ENCODE measurements at regions not wholly inside any gene's neighbourhood (a gene's known extent, or its start where the extent isn't known, plus 50 kb on each side); places are given as distances from the start of the nearest gene placed in this dataset.
"Not testable (repeated sequence)": the region's sequence is repeated elsewhere in the genome, so short reads cannot be mapped to it uniquely, and the experiment has no call there.

DNA sequence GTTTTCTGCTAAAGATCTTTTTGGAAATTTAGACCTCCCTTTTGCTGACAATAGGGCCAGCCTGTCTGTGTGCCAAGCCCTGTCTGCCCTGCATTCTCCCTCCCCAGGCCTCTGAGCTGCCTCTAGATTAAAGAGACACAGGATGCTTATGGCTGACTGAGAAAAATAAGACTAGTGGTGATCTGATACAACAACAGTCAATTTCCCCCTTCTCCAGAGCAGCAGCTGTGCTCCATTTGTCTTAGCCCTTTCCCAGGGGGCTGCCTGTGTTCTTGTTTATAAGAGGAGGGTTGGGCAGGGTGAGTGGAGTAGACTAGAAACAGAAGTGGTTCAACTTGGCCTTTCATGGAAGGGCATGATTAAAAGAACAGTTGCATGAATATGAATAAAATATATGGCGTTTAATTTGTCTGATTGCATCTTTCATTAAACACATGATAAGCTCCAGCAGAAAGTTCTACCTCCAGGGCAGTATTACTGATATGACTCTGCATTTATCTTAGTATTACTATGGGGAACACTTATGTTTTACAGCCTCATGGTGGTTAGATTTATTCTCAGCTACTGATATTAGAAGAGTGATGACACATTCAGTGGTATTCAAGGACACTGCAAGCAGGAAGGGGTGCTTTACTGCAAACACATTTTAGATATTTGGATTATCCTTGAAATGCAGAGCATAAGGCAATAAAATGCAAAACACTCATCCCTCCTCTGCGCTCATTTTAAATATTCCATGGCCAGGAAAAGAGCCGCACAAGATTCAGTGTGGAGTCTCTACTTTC lies 150.2 kb upstream of the CLEC14A start:
- DNase-seq (ENCODE audit: low read depth) = no peak

DNA sequence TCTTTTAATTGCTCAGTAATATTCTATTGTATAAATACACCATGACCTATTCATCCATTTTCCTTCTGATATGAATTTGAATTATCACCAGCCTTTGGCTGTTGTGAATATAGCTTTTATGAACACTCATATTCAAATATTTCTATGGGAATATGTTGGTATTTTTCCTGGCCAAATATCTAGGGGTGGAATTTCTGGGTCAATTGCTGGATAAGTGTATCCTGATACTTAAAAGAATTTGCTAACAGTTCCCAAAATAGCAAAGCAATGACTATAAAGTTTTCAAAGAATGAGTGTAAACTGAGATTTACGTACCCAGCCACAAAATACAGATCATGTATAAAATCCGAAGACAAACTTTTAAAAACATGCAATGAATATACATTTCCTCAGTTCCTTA lies 148.7 kb upstream of the CLEC14A start:
- no peak for DNase-seq (ENCODE audit: low read depth)

DNA sequence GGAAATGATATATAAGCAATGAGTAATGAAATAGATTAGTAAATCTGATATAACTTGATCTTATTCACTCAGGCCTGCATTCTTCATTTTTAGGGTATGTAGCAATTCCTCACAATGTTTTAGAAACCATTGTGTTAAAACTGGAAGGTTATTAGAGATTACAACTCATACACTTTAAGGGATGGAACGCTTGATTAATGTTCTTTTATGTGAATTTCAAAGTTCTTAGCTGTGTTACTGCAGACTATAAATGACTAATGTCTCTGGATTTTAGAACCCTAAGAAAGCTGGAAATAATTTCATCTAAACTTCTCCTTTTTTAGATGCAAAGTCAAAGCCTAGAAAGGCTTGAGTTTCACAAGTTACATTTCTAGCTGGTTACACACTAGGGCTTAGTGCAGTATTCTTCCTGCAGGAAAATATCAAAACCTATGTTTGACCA lies 148.2 kb upstream of the CLEC14A start:
- DNase-seq (ENCODE audit: low read depth) = no peak

- DNase-seq (ENCODE audit: low read depth) = no peak
These were observed 144.9 kb upstream of the CLEC14A start for GRCh38 chr14:38400751-38401150.

DNA sequence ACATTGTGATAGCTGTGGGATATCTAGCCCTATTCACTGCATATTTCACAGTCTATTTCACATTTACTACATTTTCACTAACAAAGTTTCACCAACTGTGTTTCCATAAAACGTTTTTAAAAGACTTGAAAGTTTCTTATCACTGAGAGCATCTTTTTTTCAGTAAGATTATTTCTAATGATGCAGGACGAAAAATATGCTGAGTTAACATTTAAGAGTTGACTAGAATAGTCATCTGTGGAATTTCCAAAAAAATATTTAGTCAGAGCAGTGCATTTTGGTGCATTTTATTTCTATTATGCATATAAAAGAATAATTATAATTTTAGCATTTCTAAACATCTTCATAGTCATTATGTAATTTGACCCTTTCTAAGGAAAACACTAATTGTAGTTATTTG lies 143.8 kb upstream of the CLEC14A start:
- DNase-seq (ENCODE audit: low read depth) = no peak

- DNase-seq (ENCODE audit: low read depth) = no peak
These were observed 138.9 kb upstream of the CLEC14A start for GRCh38 chr14:38394767-38395166.

DNA sequence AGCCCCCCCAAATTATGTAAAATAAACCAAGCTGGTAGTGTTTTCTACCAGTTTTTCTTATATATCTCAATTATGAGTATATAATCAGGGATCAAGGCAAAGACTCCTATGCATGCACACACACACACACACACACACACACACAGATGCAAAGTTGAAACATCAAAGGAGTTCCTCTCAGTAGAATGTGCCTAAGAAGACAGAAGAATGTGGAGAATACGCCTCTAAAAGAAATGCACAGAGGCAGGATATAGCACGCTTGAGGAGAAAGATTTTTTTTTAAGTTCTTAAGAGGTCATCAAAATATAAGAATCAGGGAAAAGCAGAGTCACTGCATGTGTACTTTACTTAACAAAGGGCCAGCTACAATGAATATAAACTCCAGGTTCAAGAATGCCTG lies 138.2 kb upstream of the CLEC14A start:
- no peak for DNase-seq (ENCODE audit: low read depth)

DNA sequence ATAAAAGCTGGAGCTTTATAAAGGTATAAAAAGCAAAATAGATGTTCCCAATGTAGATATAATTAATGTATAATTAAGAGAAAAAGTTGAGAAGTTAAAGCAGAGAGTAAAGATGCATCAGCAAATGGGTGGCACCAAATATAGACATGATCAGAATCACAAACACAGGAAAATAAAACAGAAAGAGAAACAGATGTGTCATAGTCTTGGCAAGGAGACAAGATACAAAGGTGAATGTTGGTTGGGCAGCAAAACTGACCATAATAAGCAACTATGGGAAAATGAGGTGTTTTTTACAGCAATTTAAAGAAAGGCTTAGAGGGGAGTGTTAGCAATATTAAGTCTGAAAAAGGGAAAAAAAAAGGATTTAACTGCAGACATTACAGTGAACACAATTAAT lies 135.4 kb upstream of the CLEC14A start:
- no peak for DNase-seq (ENCODE audit: low read depth)

DNA sequence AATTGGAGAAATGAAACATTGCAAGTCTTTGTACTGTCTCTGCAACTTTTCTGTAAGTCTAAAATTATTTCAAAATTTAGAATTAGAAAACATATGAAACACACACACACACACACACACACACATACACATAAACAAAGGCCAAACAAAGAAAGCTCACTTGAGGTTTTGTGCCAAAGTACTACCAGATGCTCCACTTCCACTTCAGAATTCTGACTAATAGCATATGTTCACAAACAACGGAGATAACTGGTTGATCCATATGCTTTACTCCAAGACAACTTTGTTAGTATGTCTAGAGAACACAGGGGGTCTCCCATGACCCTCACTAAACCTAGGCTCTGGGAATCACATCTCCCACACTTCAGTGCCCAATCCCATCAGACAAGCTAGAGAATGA lies 133.8 kb upstream of the CLEC14A start:
- no peak for DNase-seq (ENCODE audit: low read depth)

- no peak for DNase-seq (ENCODE audit: low read depth)
These were observed 131.9 kb upstream of the CLEC14A start for GRCh38 chr14:38387821-38388220.

DNA sequence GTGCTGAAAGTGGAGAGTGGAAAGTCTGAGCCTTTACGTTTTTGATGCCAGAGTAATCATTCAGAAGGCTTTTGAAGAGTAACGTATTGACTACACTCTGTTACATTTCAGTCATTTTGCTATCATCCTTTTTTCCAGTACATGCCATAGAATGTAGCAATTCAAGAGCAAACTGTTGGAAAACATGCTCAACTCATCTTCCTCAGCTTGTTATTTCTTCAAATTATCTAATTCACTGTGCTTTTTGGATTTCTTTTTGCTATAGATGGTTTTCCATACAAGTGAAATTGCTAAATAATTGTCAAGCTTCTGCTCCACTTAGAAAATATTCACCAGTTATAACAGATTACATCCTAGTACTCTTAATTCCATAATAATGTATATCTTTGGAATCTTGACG lies 129.9 kb upstream of the CLEC14A start:
- no peak for DNase-seq (ENCODE audit: low read depth)

DNA sequence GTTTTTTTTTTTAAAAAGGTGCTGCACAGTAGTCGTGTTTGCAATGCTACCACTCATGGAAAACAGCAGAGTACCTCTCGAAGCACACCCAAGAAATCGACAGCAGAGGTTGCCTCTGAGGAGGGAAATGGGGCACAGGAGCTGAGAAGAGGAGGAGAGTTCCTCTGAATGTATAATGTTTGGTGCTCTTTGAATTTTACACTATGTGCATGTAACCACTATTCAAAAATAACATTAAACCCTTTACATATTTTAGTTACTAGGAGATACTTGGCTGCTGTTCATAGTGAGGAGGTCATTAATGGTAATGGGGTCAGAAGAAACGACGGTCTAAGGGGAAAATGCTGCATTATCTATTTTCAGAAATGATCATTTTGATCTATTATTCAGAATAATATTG lies 129.4 kb upstream of the CLEC14A start:
- DNase-seq (ENCODE audit: low read depth) = no peak

DNA sequence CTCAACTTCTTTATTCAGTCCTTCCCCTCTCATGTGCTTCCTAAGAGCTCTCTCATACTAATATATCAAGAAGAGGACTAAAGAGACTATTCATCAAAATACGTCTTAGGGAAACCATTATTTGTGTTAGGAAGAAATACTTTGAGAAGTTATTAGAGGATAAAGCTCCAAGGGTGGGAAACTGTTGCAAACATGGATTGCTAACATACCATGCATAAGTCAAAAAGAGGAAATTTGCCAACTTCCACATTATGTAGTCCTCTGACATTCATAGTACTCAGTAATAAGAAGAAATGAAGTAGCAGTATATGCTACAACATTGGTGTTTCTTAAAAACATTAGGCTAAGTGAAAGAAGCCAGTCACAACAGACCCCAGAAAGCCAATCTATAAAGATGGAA lies 128.8 kb upstream of the CLEC14A start:
- DNase-seq (ENCODE audit: low read depth) = no peak

GRCh38 chr14:38367922-38368321 lies 112.0 kb upstream of the CLEC14A start:
- no peak for DNase-seq (ENCODE audit: low read depth)

DNA sequence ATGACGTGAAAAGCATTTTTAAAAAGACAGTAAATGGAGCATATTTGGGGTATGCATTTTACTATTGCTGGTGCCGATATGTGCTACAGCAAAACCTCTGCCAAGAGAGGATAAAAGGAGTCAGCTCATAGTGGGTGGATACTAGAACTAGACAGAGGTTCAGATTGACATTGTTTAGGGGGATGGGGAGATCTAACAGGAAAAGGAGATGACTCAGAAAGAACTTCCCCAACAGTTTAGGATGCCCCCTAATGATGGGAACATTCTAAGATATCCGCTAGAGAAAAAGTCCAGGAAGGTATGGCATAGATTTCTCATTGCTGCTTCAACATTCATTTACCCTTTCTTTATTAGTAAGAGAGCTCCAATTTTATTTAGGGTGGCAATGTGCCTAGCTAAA lies 110.5 kb upstream of the CLEC14A start:
- no peak for DNase-seq (ENCODE audit: low read depth)

DNA sequence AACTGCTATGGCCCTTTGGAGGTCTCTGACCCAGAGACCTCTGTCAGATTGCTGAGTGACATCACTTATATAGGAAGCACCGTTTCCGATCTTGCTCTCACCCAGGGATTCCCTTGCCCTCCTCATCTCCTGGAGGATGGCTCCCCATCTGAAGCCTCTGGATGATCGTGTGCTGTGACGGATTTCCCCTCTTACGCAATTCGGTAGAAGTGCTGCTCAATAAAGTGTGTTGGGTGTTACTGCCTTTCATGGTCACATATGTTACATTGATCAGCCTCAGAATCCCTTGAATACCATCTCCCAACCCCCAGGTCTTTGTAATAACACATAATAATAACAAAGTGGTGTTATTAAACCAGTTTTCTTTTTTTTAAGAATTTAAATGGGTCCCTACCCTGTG lies 107.3 kb upstream of the CLEC14A start:
- DNase-seq (ENCODE audit: low read depth) = no peak

GRCh38 chr14:38357557-38357956 lies 101.7 kb upstream of the CLEC14A start:
- no peak for DNase-seq (ENCODE audit: low read depth)

- DNase-seq (ENCODE audit: low read depth) = not testable (repeated sequence)
These were observed 99.6 kb upstream of the CLEC14A start for GRCh38 chr14:38355473-38355872.

DNA sequence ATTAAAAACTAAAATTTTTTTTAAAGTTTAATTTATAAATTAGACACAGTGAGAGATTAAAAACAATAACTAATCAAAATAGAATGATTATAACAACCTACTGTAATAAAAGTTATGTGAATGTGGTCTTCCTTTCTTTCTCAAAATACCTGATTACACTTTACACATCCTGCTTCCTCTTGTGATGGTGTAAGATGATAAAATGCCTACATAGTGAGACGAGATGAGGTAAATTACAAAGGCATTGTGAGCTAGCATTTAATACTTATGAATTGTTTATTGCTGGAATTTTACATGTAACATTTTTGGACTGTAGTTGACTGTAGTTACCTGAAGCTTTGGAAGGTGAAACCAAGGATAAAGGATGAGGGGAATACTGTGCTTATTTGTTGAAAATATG lies 94.2 kb upstream of the CLEC14A start:
- no peak for DNase-seq (ENCODE audit: low read depth)

DNA sequence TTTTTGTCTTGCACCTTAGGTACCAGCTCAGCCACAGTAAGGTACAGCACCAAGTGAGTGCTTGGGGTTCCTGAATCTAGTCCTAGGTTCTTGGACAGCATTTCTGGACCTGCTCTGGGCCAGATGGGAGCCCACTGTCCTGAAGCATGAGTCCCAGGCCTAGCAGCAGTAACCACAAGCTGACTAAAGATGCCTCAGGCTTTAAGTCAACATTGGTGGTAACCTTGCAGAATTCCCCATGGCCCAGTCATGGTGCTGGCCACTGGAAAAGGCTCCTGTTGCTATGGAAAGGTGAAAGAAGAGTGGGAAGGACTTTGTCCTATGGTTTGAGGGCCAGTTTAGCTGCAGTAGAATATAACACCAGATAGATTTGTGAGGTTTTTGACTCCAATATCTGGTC lies 86.9 kb upstream of the CLEC14A start:
- no peak for DNase-seq (ENCODE audit: low read depth)

GRCh38 chr14:38339696-38340095 lies 83.8 kb upstream of the CLEC14A start:
- DNase-seq (ENCODE audit: low read depth) = no peak

DNA sequence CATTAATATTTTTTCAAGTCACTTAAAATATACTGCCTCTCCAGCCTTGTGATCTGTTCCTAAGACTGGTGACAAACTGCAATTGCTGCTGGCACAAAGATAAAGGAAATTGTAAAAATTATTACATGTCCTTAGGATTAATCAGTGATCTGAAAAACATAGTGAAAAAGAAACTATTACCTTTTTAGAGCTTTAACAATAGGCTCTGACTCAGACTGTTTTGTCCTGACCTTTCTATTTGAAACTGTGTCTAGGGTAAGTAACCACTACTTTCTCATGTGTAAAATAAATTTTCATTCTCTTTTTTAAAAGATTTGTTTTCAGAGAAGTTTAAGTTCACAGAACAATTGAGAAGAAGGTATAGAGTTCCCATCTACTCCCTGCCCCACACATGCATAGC lies 80.4 kb upstream of the CLEC14A start:
- DNase-seq (ENCODE audit: low read depth) = no peak

GRCh38 chr14:38330275-38330674 lies 74.4 kb upstream of the CLEC14A start:
- DNase-seq (ENCODE audit: low read depth) = no peak

DNA sequence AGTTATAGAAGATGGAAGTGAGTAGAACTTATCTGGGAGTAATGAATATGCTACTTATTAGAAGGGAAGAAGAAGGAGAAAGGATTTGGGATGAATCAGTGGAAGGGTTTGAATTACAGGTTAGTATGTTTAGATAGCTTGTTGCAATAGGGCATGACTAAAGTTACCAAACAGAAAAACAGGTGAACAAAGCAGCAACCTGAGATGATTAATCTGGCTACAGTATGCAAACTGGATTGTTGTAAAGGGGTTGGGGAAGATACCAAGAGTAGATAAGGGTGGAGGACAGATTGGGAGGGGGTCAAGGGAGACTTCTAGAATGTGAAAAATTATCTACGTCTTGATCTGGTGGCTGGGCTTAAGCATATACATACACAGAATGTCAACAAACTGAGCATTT lies 73.4 kb upstream of the CLEC14A start:
- no peak for DNase-seq (ENCODE audit: low read depth)
